Trophoblast cell (in vitro differentiated cells and primary cell): ENCODE measurements at regions not wholly inside any gene's neighbourhood (a gene's known extent, or its start where the extent isn't known, plus 50 kb on each side); places are given as distances from the start of the nearest gene placed in this dataset.

ENCODE experiments used
- DNase-seq, 2 donors: peaks; one replicate each; pipeline ENCODE4 v3.0.0-alpha.2; 2016
- H2AFZ ChIP-seq: 2 replicates; pipeline ENCODE4 v1.6.1; 2013; ENCODE audit warnings: low read length, moderate library complexity, mild to moderate bottlenecking; ENCODE audit not compliant: insufficient read depth, poor library complexity
- H2AK5ac ChIP-seq: 2 replicates; pipeline ENCODE4 v1.6.1; 2013; ENCODE audit warnings: mild to moderate bottlenecking, low read length
- H2BK120ac ChIP-seq: 2 replicates; pipeline ENCODE4 v1.6.1; 2013; ENCODE audit warnings: low read length, mild to moderate bottlenecking, moderate library complexity; ENCODE audit not compliant: insufficient read depth, poor library complexity
- H2BK12ac ChIP-seq: 2 replicates; pipeline ENCODE4 v1.6.1; 2013; ENCODE audit warnings: mild to moderate bottlenecking, low read length, moderate library complexity
- H2BK5ac ChIP-seq: 2 replicates; pipeline ENCODE4 v1.6.1; 2013; ENCODE audit warnings: low read length, low read depth, moderate library complexity, mild to moderate bottlenecking; ENCODE audit not compliant: poor library complexity
- H3K14ac ChIP-seq: 2 replicates; pipeline ENCODE4 v1.6.1; 2013; ENCODE audit warnings: mild to moderate bottlenecking, low read length
- H3K18ac ChIP-seq: 2 replicates; pipeline ENCODE4 v1.6.1; 2013; ENCODE audit warnings: mild to moderate bottlenecking, low read length
- H3K23ac ChIP-seq: 2 replicates; pipeline ENCODE4 v1.6.1; 2013; ENCODE audit warnings: low read length
- H3K27ac ChIP-seq: 2 replicates; pipeline ENCODE4 v1.5.1; 2013; ENCODE audit warnings: low read depth, mild to moderate bottlenecking, inconsistent platforms, low read length, moderate library complexity
- H3K27me3 ChIP-seq: 2 replicates; pipeline ENCODE4 v1.6.1; 2013; ENCODE audit warnings: inconsistent platforms, mild to moderate bottlenecking, low read length, moderate library complexity; ENCODE audit not compliant: insufficient read depth
- H3K36me3 ChIP-seq, 2 experiments: 1 replicate in 1 of 2; 2 replicates in 1 of 2; pipeline ENCODE4 v1.6.1; 2013; ENCODE audit warnings: low read length in 2 of 2, mild to moderate bottlenecking in 2 of 2, moderate library complexity in 1 of 2; ENCODE audit not compliant: insufficient read depth in 2 of 2, control insufficient read depth in 1 of 2
- H3K4ac ChIP-seq: 2 replicates; pipeline ENCODE4 v1.6.1; 2013; ENCODE audit warnings: low read depth, mild to moderate bottlenecking, low read length, moderate library complexity
- H3K4me1 ChIP-seq, 2 experiments: 1 replicate in 1 of 2; 2 replicates in 1 of 2; pipeline ENCODE4 v1.6.1; 2013; ENCODE audit warnings: low read length in 2 of 2, mild to moderate bottlenecking in 2 of 2, moderate library complexity in 1 of 2; ENCODE audit not compliant: insufficient read depth in 2 of 2, control insufficient read depth in 1 of 2
- H3K4me2 ChIP-seq: 2 replicates; pipeline ENCODE4 v1.6.1; 2013; ENCODE audit warnings: inconsistent platforms, mild to moderate bottlenecking, low read length, moderate library complexity
- H3K4me3 ChIP-seq: 2 replicates; pipeline ENCODE4 v1.5.1; 2013; ENCODE audit warnings: mild to moderate bottlenecking, low read depth, low read length, inconsistent platforms
- H3K79me1 ChIP-seq: one replicate; pipeline ENCODE4 v1.6.1; 2013; ENCODE audit warnings: low read length
- H3K79me2 ChIP-seq: 2 replicates; pipeline ENCODE4 v1.6.1; 2013; ENCODE audit warnings: low read length, mild to moderate bottlenecking; ENCODE audit not compliant: control insufficient read depth, insufficient read depth, poor library complexity
- H3K9ac ChIP-seq: 2 replicates; pipeline ENCODE4 v1.6.1; 2013; ENCODE audit warnings: mild to moderate bottlenecking, low read length
- H3K9me3 ChIP-seq: 2 replicates; pipeline ENCODE4 v1.6.1; 2013; ENCODE audit warnings: low read depth, mild to moderate bottlenecking, control low read depth, inconsistent platforms, low read length; ENCODE audit not compliant: insufficient read depth
- H4K12ac ChIP-seq: 2 replicates; pipeline ENCODE4 v1.6.1; 2013; ENCODE audit warnings: low read depth, mild to moderate bottlenecking, low read length, moderate library complexity
- H4K8ac ChIP-seq: 2 replicates; pipeline ENCODE4 v1.6.1; 2013; ENCODE audit warnings: low read depth, mild to moderate bottlenecking, low read length, moderate library complexity
- H4K91ac ChIP-seq: one replicate; pipeline ENCODE4 v1.6.1; 2013; ENCODE audit warnings: low read depth, mild to moderate bottlenecking, low read length, moderate library complexity
- WGBS: extraction: QIAGEN DNeasy Blood & Tissue Kit; methylation state at CpG from one replicate; pipeline ENCODE4 v1.1.7; 2013; ENCODE audit warnings: missing lambda C conversion rate; ENCODE audit not compliant: insufficient read length, insufficient coverage; ENCODE audit errors: extremely low coverage; 5-methylcytosine and 5-hydroxymethylcytosine counted together

DNA sequence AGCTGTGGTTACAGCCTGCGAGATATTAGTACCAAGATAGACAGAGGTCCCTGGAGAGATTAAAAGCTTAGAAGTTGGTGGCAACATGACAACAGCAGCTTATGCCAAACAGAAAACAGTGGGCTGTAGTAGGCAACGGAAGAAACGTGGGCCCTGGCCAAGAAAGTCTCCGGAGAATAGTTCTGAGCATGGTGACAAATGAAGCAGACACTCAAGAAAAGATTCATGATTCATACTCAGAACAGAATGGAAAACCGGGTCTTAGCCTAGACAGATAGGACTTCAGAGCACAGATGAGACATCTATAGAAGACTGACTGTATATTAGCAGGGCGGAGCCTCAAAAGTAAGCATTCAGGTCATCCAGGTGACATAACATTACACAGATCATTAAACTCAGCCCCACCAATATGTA, 727.4 kb downstream of the ETS1 start:
- Histone ChIP-seq H4K91ac (no peak overlapping the region), H3K4me1 (no peaks in the 10 kb centered on the region), H3K4ac (no peak overlapping the region), H3K4me3 (no peak overlapping the region), H4K8ac (no peak overlapping the region), H4K12ac (no peak overlapping the region), H2AFZ (no peak overlapping the region), H3K9me3 (no peaks in the 10 kb centered on the region), H3K4me2 (no peak overlapping the region), H3K23ac (no peak overlapping the region), H3K27me3 (no peaks in the 10 kb centered on the region), H3K9ac (no peak overlapping the region), H2BK12ac (no peak overlapping the region), H2AK5ac (no peak overlapping the region), H3K36me3 (no peaks in the 10 kb centered on the region), H2BK120ac (no peak overlapping the region), H3K14ac (no peak overlapping the region), H3K27ac (no peak overlapping the region), H3K18ac (no peak overlapping the region), H3K79me2 (no peaks in the 10 kb centered on the region), H3K79me1 (no peaks in the 10 kb centered on the region), H2BK5ac (no peak overlapping the region)
- WGBS, result no CpG with 5 or more reads among the region's 6 CpGs
- peak in 1 of 2 donors; percentile 6 for DNase-seq

DNA sequence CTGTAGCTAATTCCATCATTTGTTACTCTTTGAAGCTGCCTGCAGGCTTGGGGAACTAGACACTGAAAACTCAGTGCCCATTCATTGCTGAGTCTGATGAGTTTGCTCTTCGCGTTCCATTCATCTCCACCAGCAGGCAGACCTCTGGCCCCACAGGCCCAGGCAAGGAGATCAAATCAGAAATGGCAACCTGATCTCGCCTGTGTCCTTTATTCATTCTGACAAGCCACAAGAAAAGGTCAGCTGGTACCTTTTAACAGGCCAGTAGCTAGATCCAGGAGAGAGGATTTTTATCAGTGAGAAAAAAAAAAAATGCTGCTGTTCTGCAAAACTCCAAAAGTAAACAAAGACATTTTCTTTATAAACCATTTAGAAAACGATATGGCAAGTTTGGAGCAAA, 742.5 kb downstream of the ETS1 start:
- H3K36me3 ChIP-seq, result no peaks in the 10 kb centered on the region
- no peak overlapping the region for H3K4me3 ChIP-seq
- H2BK12ac ChIP-seq, result no peak overlapping the region
- H3K27ac ChIP-seq, result no peak overlapping the region
- WGBS, result no CpG with 5 or more reads among the region's 4 CpGs
- no peak overlapping the region for H3K4ac ChIP-seq
- no peaks in the 10 kb centered on the region for H3K27me3 ChIP-seq
- no peak for DNase-seq
- H3K14ac ChIP-seq, result no peak overlapping the region
- H2BK120ac ChIP-seq, result no peak overlapping the region
- H3K9ac ChIP-seq, result no peak overlapping the region
- H3K79me2 ChIP-seq, result no peaks in the 10 kb centered on the region
- no peak overlapping the region for H4K91ac ChIP-seq
- no peak overlapping the region for H3K4me2 ChIP-seq
- no peaks in the 10 kb centered on the region for H3K4me1 ChIP-seq
- H2AFZ ChIP-seq, result no peak overlapping the region
- no peaks in the 10 kb centered on the region for H3K9me3 ChIP-seq
- no peak overlapping the region for H3K18ac ChIP-seq
- H4K12ac ChIP-seq, result no peak overlapping the region
- H4K8ac ChIP-seq, result no peak overlapping the region
- H2AK5ac ChIP-seq, result no peak overlapping the region
- no peak overlapping the region for H2BK5ac ChIP-seq
- H3K23ac ChIP-seq, result no peak overlapping the region
- H3K79me1 ChIP-seq, result no peaks in the 10 kb centered on the region

DNA sequence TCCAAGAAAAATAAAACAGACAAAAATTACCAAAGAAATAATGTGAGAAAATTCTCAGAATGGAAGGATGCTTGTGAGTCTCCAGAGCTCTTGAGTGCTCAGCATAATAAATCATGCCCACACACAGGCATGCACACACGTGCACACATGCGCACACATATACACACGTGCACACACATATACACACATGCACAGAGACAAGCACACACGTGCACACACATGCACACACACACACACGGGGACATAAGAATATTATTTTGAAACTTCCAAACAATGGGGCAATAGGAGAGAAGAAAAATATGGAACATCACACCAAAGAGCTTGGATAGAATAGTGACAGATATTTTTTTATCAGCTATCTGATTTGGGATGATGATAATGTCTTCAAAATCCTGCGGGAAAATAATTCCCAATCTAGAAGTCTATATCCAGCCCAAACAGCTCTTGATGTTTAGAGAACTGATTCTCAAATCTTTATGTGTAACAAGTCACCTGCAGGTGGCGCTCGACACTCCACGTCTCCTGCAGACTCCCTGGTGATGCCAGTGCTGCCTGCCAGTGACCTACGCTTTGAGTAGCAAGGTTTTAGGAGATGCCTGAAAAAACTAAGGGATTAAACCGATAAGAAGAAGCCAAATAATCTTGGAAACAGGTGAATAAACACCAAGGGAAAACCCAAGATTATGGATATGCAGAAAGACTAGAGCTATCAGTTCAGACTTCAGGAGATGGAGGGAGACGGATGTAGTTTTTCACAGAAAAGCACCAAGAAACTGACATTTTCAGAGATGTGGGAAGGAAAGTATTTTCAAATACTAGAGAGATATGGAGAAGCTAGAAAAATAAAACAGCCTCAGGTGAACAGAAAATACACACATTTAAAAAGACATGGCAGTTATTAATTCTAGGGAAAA, 743.6 kb downstream of the ETS1 start:
- H2BK12ac ChIP-seq, result no peak overlapping the region
- no peak overlapping the region for H3K4me2 ChIP-seq
- H2AFZ ChIP-seq, result no peak overlapping the region
- H2BK5ac ChIP-seq, result no peak overlapping the region
- H3K79me1 ChIP-seq, result no peaks in the 10 kb centered on the region
- H4K91ac ChIP-seq, result no peak overlapping the region
- no peaks in the 10 kb centered on the region for H3K27me3 ChIP-seq
- H2BK120ac ChIP-seq, result no peak overlapping the region
- H4K8ac ChIP-seq, result no peak overlapping the region
- H3K14ac ChIP-seq, result no peak overlapping the region
- H3K4me3 ChIP-seq, result no peak overlapping the region
- H3K23ac ChIP-seq, result no peak overlapping the region
- peak; percentile 17 to 68 for DNase-seq
- WGBS, result no CpG with 5 or more reads among the region's 12 CpGs
- H2AK5ac ChIP-seq, result no peak overlapping the region
- H3K9ac ChIP-seq, result no peak overlapping the region
- no peaks in the 10 kb centered on the region for H3K79me2 ChIP-seq
- H3K36me3 ChIP-seq, result no peaks in the 10 kb centered on the region
- no peak overlapping the region for H3K18ac ChIP-seq
- H4K12ac ChIP-seq, result no peak overlapping the region
- no peaks in the 10 kb centered on the region for H3K9me3 ChIP-seq
- no peak overlapping the region for H3K4ac ChIP-seq
- H3K27ac ChIP-seq, result no peak overlapping the region
- H3K4me1 ChIP-seq, result no peaks in the 10 kb centered on the region

DNA sequence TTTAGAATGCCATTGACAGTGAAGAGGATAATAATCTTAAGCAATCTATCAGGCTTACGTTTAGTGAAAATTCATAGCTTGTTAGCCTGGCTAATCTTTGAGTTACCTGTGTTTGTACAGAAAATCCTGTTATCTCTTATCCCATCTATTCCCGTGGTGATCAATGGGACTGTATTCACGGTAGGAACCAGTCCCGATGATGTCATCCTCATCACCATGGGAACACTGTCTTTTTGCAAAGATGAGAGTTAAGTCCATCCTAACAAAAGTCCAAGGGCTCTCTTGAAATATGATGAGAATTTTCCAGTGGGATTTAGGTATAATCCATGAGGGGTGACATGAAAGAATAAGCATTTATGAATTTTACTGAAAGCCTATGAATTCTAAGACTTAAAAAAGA, 762.2 kb downstream of the ETS1 start:
- no CpG with 5 or more reads among the region's 4 CpGs for WGBS
- Histone ChIP-seq H2AK5ac (no peak overlapping the region), H3K36me3 (no peaks in the 10 kb centered on the region)

More for the DNA sequence above, 762.2 kb downstream of the ETS1 start:
- Histone ChIP-seq H3K9ac (no peak overlapping the region), H3K9me3 (no peaks in the 10 kb centered on the region), H3K79me2 (no peaks in the 10 kb centered on the region), H2BK120ac (no peak overlapping the region), H3K27me3 (no peaks in the 10 kb centered on the region), H3K4me3 (no peak overlapping the region), H3K14ac (no peak overlapping the region), H3K4ac (no peak overlapping the region), H3K79me1 (no peaks in the 10 kb centered on the region), H3K4me2 (no peak overlapping the region), H3K27ac (no peak overlapping the region), H4K91ac (no peak overlapping the region), H3K18ac (no peak overlapping the region), H4K12ac (no peak overlapping the region), H2BK12ac (no peak overlapping the region), H3K23ac (no peak overlapping the region), H2AFZ (no peak overlapping the region), H4K8ac (no peak overlapping the region), H2BK5ac (no peak overlapping the region), H3K4me1 (no peaks in the 10 kb centered on the region)
- no peak for DNase-seq
